ENCODE measurements at regions not wholly inside any gene's neighbourhood (a gene's known extent, or its start where the extent isn't known, plus 50 kb on each side); places are given as distances from the start of the nearest gene placed in this dataset.
"Not testable (repeated sequence)": the region's sequence is repeated elsewhere in the genome, so short reads cannot be mapped to it uniquely, and the experiment has no call there.

- H3K4me3 ChIP-seq (replicated peaks; ENCODE audit: low read depth, low read length) = no peak overlapping the region
- DNase-seq (ENCODE audit: extremely low read depth, low read depth) = no peak
- no peak for TF ChIP-seq CTCF (IDR thresholded peaks at IDR 0.05; ENCODE audit: low read depth, low read length, missing control alignments)
Measured at GRCh38 chr6:150511313-150511712, 88.4 kb upstream of the PLEKHG1 start.

DNA sequence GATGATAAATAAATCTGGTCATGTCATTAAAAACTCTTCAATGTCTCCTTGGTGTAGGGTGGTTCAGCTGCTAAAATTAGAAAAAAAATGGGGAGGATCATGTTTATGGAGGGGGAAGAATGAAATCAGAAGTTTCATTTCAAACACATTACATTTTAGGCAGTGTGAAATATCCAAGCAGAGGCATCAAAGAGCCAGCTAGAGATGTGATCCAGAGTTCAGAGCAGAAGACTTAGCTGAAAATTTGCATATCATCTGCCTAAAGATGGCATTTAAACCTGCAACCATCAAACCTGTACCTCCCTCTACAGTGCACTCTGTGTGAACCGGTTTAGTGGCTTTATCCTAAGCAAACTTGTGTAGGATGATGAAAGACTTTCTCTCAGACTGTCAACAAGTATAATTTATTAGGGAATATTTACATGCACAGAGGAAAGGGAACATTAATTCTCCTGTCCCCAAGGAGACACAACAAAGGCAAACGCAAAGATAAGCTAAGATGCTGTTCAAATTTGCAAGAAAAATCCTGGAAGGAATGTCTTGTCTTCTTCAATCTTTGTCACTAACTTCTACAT lies 84.8 kb upstream of the PLEKHG1 start:
- DNase-seq (ENCODE audit: extremely low read depth, low read depth) = no peak
- no peak overlapping the region for H3K4me3 ChIP-seq (replicated peaks; ENCODE audit: low read depth, low read length)
- no peak for TF ChIP-seq CTCF (IDR thresholded peaks at IDR 0.05; ENCODE audit: low read depth, low read length, missing control alignments)

DNA sequence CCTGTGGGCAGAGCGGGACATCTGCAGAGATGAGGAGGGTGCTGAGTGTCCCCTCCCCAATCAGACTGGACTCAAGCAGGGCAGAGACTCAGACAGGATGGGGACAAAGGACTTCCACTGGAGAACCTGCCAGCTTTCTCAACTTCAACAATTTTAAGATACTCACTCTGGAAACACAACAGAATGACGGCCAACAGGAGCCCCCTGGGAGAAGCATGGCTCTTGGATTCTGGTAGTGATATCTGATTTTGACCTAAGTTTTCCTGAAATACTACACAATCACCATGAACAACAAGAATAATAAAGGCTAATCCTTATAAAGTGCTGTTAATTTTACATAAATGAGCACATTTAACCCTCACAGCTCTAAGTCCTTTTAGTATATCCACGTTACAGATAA lies 83.5 kb upstream of the PLEKHG1 start:
- TF ChIP-seq CTCF (IDR thresholded peaks at IDR 0.05; ENCODE audit: low read depth, low read length, missing control alignments) = no peak
- no peak overlapping the region for H3K4me3 ChIP-seq (replicated peaks; ENCODE audit: low read depth, low read length)
- DNase-seq (ENCODE audit: extremely low read depth, low read depth) = no peak

- no peak overlapping the region for H3K4me3 ChIP-seq (replicated peaks; ENCODE audit: low read depth, low read length)
- DNase-seq (ENCODE audit: extremely low read depth, low read depth) = no peak
- TF ChIP-seq CTCF (IDR thresholded peaks at IDR 0.05; ENCODE audit: low read depth, low read length, missing control alignments) = no peak
Measured at GRCh38 chr6:150517175-150517574, 82.5 kb upstream of the PLEKHG1 start.

DNA sequence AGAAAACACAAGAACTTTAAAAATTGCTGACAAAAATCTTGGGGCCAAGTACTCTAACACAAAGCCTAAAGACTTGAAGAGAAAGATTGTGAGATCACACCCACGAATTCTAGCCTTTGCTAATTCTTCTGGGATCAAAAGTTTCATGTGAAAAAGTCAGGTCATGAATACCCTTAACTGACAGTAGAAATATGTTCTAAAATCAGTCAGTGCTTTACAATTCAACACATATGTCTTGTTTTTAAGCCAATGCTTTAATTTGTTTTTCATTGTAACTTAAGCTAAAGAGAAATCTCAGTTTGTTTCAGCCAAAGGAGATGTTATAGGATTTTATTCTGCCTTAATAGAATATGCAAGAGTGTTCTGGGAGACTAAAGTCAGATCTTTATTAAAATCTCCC lies 78.2 kb upstream of the PLEKHG1 start:
- no peak for TF ChIP-seq CTCF (IDR thresholded peaks at IDR 0.05; ENCODE audit: low read depth, low read length, missing control alignments)
- no peak for DNase-seq (ENCODE audit: extremely low read depth, low read depth)
- H3K4me3 ChIP-seq (replicated peaks; ENCODE audit: low read depth, low read length) = no peak overlapping the region

GRCh38 chr6:150523216-150523615 lies 76.5 kb upstream of the PLEKHG1 start:
- not testable (repeated sequence) for DNase-seq (ENCODE audit: extremely low read depth, low read depth); H3K4me3 ChIP-seq (replicated peaks; ENCODE audit: low read depth, low read length)

DNA sequence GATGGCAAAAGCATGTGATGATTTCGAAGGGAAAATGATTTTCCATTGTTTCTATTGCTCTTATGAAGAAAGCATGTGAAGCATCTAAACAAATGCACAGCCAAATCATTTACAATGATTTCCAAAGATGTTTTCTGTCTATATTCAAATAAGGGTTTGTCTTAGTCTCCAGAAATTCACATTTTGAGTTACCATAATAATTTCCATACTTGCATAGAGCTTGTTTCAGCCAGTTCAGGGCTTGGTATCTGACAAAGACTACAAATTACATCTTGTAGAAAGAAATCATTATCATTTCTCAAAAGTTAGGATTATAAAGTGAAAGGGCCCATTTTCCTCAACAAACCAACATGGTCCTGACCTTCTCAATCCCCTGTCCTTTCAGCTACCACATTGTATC lies 74.4 kb upstream of the PLEKHG1 start:
- DNase-seq (ENCODE audit: extremely low read depth, low read depth) = no peak
- H3K4me3 ChIP-seq (replicated peaks; ENCODE audit: low read depth, low read length) = no peak overlapping the region
- no peak for TF ChIP-seq CTCF (IDR thresholded peaks at IDR 0.05; ENCODE audit: low read depth, low read length, missing control alignments)
